Endometrial microvascular endothelial cells (primary cell): ENCODE measurements at regions not wholly inside any gene's neighbourhood (a gene's known extent, or its start where the extent isn't known, plus 50 kb on each side); places are given as distances from the start of the nearest gene placed in this dataset.

ENCODE experiments used
- in situ Hi-C: cut with HindIII; loops from 2 replicates; pipeline ENCODE4 v1.10.0; 2017; ENCODE audit warnings: low sequenced_read_pairs, low pct_unique_long_range_greater_than_20kb; ENCODE audit errors: inconsistent ontology term

DNA sequence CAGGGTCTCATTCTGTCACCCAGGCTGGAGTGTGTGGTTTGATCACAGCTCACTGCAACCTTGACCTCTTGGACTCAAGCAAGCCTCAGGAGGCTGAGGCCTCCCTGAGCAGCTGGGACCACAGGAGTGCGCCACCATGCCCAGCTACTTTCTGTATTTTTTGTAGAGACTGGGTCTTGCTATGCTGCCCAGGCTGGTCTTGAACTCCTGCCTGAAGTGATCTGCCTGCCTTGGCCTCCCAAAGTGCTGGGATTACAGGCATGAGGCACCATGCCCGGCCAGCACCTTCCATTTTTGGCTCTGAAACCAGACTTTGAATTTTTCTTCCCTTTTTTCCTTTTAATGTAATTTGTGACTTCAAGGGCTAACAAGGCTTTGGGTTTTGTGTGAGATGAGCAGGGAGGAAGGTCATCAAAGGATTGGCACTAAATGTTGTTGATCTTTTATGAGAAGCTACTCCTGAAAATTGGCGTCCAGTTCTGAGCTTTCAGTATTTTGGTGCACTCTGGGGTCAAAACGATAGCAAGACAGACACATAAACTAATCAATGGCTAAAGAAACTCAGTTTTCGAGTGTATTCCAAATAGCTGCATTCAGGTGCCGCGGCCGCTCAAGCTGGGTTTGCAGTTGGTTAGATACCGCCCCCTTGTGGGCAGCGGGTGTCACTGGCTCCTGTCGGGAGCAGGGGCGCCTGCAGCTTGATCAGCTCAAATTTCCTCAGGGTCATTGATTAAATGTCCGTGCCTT lies 51.9 kb upstream of the CLMP start:
- in situ Hi-C loops, result no loop called here

DNA sequence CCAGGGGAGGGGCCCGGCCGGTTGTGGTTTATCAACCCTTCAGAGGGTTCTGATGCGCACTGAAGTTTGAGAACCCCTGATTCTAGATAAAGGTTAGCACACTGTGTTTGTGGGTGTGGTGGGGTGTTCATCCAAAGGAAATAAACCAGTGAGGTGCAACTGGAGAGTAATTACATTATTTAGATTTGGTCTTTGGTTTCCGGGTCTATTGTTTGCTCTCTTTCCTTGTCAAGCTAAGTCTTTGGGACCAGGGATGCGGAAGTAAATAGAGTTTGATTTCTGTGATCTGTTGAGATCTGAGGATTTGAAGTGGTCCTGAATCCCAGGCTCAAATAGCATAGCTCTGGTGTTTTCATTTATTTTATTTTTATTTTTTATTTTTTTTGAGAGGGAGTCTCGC lies 50.5 kb upstream of the CLMP start:
- in situ Hi-C loops, result no loop called here
